GM21447 (cell line): ENCODE measurements at regions not wholly inside any gene's neighbourhood (a gene's known extent, or its start where the extent isn't known, plus 50 kb on each side); places are given as distances from the start of the nearest gene placed in this dataset.
"Not testable (repeated sequence)": the region's sequence is repeated elsewhere in the genome, so short reads cannot be mapped to it uniquely, and the experiment has no call there.

ENCODE experiments used
- ATAC-seq: cut with Tn5 transposase; IDR thresholded peaks from one replicate; pipeline ENCODE4 v1.9.1; 2021; ENCODE audit not compliant: unreplicated experiment

GRCh38 chr9:17083258-17083657 is 51.6 kb upstream of the CNTLN start:
- no peak for ATAC-seq

GRCh38 chr9:17082343-17083064 is 52.3 kb upstream of the CNTLN start:
- no peak for ATAC-seq

GRCh38 chr9:17081814-17082213 is 53.0 kb upstream of the CNTLN start:
- ATAC-seq, result no peak

GRCh38 chr9:17081351-17081750 is 53.5 kb upstream of the CNTLN start:
- ATAC-seq, result no peak

- no peak for ATAC-seq
Measured at GRCh38 chr9:17075758-17076485, 58.9 kb upstream of the CNTLN start.

- ATAC-seq, result no peak
Measured at GRCh38 chr9:17075146-17075757, 59.6 kb upstream of the CNTLN start.

- ATAC-seq, result not testable (repeated sequence)
Measured at GRCh38 chr9:17072563-17072962, 62.3 kb upstream of the CNTLN start.

- no peak for ATAC-seq
Measured at GRCh38 chr9:17068671-17069070, 66.2 kb upstream of the CNTLN start.

- ATAC-seq, result no peak
Measured at GRCh38 chr9:17065062-17065461, 69.8 kb upstream of the CNTLN start.

- ATAC-seq, result no peak
Measured at GRCh38 chr9:17064558-17064957, 70.3 kb upstream of the CNTLN start.

GRCh38 chr9:17063535-17064135 is 71.2 kb upstream of the CNTLN start:
- peak; percentile 67 for ATAC-seq

- no peak for ATAC-seq
Measured at GRCh38 chr9:17062497-17062896, 72.3 kb upstream of the CNTLN start.

- no peak for ATAC-seq
Measured at GRCh38 chr9:17060450-17060849, 74.4 kb upstream of the CNTLN start.

GRCh38 chr9:17059465-17059864 is 75.4 kb upstream of the CNTLN start:
- ATAC-seq, result no peak

GRCh38 chr9:17057729-17058128 is 77.1 kb upstream of the CNTLN start:
- no peak for ATAC-seq

GRCh38 chr9:17052626-17053025 is 82.2 kb upstream of the CNTLN start:
- no peak for ATAC-seq

- ATAC-seq, result no peak
Measured at GRCh38 chr9:17045381-17045940, 89.4 kb upstream of the CNTLN start.

- no peak for ATAC-seq
Measured at GRCh38 chr9:17031546-17031945, 103.3 kb upstream of the CNTLN start.

GRCh38 chr9:17025281-17025680 is 109.6 kb upstream of the CNTLN start:
- ATAC-seq, result no peak

GRCh38 chr9:17024129-17024528 is 110.7 kb upstream of the CNTLN start:
- no peak for ATAC-seq

GRCh38 chr9:17021387-17021970 is 113.4 kb upstream of the CNTLN start:
- no peak for ATAC-seq
